ENCODE measurements at regions not wholly inside any gene's neighbourhood (a gene's known extent, or its start where the extent isn't known, plus 50 kb on each side); places are given as distances from the start of the nearest gene placed in this dataset.

DNA sequence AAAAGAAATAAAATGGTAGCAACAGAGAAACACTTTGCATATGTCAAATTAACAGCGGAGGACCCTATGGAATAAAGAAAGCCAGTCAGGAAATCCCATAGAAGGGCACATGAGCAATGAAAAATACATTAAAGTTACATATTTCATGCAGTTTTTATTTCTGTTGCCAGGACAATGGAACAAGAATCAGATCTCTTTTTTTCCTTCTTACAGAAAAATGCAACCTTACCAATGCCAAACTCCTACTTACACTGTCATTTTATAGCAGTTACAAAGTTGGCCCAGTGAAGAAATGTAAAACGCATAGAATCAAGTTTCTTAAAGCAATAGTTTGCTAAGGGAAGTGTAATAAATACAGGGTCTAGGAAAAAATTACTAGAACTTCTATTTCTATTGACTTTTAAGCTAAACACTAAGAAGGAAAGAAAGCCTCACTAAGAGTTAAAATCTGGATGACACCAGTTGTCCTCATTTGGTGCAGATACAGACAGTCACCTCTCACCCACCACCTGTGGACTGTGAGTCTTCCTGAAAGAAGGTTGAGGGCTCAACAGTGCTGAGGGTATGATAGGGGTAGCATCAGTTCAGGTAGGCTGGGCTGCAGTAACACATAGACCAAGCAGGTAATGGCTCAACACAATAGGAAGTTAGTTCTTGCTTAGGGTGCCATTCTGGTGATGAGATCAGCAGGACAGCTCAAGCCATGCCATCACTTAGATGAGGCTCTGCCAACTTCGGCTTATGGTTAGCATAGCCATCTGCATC, 224.6 kb downstream of the ANAPC10 start:
- no peak for DNase-seq
- no peaks in the 10 kb centered on the region for H3K4me1 ChIP-seq
- TF ChIP-seq POLR2AphosphoS5 (IDR thresholded peaks at IDR 0.05) = no peak
- TF ChIP-seq, protein P1, sequence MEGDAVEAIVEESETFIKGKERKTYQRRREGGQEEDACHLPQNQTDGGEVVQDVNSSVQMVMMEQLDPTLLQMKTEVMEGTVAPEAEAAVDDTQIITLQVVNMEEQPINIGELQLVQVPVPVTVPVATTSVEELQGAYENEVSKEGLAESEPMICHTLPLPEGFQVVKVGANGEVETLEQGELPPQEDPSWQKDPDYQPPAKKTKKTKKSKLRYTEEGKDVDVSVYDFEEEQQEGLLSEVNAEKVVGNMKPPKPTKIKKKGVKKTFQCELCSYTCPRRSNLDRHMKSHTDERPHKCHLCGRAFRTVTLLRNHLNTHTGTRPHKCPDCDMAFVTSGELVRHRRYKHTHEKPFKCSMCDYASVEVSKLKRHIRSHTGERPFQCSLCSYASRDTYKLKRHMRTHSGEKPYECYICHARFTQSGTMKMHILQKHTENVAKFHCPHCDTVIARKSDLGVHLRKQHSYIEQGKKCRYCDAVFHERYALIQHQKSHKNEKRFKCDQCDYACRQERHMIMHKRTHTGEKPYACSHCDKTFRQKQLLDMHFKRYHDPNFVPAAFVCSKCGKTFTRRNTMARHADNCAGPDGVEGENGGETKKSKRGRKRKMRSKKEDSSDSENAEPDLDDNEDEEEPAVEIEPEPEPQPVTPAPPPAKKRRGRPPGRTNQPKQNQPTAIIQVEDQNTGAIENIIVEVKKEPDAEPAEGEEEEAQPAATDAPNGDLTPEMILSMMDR (IDR thresholded peaks at IDR 0.05 in 8 of 11, conservative IDR thresholded peaks at IDR 0.05 in 3 of 11) = no peak
- TF ChIP-seq POLR2A (IDR thresholded peaks at IDR 0.05) = no peak
- H3K4me3 ChIP-seq = no peak overlapping the region
- 84 to 93% (median 87%) methylated on average over 3 of the region's 3 CpGs for WGBS, 5 donors
- no peaks in the 10 kb centered on the region for H3K9me3 ChIP-seq
- no peak overlapping the region for H3K27ac ChIP-seq
- no peaks in the 10 kb centered on the region for H3K27me3 ChIP-seq (replicated peaks in 1 of 7)
- no peaks in the 10 kb centered on the region for H3K36me3 ChIP-seq
- intact Hi-C loops (cut with DNase I; ENCODE audit: low total_unique reads) = no loop called here

DNA sequence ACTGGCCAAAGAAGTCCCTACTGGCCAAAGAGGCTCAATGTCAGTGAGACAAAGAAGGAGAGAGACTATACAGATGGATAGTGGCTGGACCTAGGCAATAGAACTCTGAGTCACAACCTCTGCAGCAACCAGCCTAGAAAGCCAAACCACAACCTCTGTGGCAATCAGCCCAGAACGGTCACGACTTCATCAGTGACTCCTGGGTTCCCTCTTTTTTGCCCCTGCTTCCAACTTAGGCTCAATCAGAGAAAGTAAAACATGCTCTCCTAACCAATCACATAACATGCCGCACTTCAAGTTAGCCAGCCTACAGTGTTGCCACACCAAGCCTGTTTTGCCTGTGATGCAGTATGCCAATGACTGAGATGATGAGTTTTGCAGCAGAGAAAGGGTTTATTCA, 203.4 kb downstream of the ANAPC10 start:
- DNase-seq = no peak
- no peaks in the 10 kb centered on the region for H3K36me3 ChIP-seq
- intact Hi-C loops (cut with DNase I; ENCODE audit: low total_unique reads) = no loop called here

DNA sequence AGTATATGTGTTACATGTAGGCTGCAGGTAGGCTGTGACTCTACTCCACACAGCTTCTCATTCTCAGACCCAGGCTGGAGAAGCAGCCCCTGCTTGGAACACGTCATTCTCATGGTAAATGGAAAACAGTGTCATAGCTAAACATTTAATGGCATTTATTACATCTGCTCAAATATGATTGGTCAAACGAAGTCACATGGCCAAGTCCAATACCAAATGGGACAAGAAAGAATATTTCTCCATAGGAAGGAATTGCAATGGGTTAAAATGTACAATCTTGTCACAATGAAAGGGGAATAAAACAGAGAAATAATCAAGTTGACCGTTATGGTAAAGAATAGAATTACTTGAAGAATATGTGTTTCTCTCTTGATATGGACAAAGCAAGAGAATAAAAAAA, 198.6 kb downstream of the ANAPC10 start:
- intact Hi-C loops (cut with DNase I; ENCODE audit: low total_unique reads) = no loop called here
- Histone ChIP-seq H3K27me3 (replicated peaks in 1 of 7) (no peaks in the 10 kb centered on the region), H3K4me3 (no peak overlapping the region), H3K36me3 (no peaks in the 10 kb centered on the region), H3K4me1 (no peaks in the 10 kb centered on the region), H3K27ac (no peak overlapping the region), H3K9me3 (no peaks in the 10 kb centered on the region)
- TF ChIP-seq POLR2A (IDR thresholded peaks at IDR 0.05) = no peak
- no peak for TF ChIP-seq POLR2AphosphoS5 (IDR thresholded peaks at IDR 0.05)
- TF ChIP-seq, protein P1 (IDR thresholded peaks at IDR 0.05 in 8 of 11, conservative IDR thresholded peaks at IDR 0.05 in 3 of 11) = no peak
- no peak for DNase-seq
- 71 to 87% (median 76%) methylated on average over 3 of the region's 3 CpGs for WGBS, 5 donors

More for the DNA sequence above, 203.4 kb downstream of the ANAPC10 start:
- no peak overlapping the region for H3K27ac ChIP-seq
- 55 to 84% (median 61%) methylated on average over 3 of the region's 3 CpGs for WGBS, 5 donors
- H3K9me3 ChIP-seq = no peaks in the 10 kb centered on the region
- H3K4me1 ChIP-seq = no peaks in the 10 kb centered on the region
- no peak for TF ChIP-seq POLR2A (IDR thresholded peaks at IDR 0.05)
- TF ChIP-seq, protein P1 (IDR thresholded peaks at IDR 0.05 in 8 of 11, conservative IDR thresholded peaks at IDR 0.05 in 3 of 11) = no peak
- TF ChIP-seq POLR2AphosphoS5 (IDR thresholded peaks at IDR 0.05) = no peak
- no peak overlapping the region for H3K4me3 ChIP-seq
- no peaks in the 10 kb centered on the region for H3K27me3 ChIP-seq (replicated peaks in 1 of 7)

DNA sequence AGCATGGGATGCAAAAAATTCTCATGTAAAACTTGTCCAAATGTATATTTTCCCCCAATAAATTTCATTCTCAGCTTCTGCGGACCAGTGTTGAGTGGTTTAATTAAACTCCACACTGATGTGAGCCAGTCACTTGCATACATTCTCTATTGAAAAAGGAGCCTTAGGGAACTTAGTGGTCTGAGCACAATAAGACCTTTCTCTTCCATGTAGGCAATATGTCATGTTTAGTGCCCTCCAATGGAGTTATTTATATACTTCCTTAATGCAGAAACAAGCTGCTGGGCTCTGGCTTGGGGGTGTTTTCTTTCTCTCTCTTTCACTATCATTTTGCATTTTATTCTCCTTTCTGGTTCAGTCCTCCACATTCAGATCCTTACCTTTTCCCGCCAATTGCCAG, 196.9 kb downstream of the ANAPC10 start:
- DNase-seq = no peak
- Histone ChIP-seq H3K36me3 (no peaks in the 10 kb centered on the region), H3K9me3 (no peaks in the 10 kb centered on the region), H3K27me3 (replicated peaks in 1 of 7) (no peaks in the 10 kb centered on the region), H3K4me1 (no peaks in the 10 kb centered on the region), H3K27ac (no peak overlapping the region), H3K4me3 (no peak overlapping the region)
- 92 to 97% (median 95%) methylated on average over 2 of the region's 2 CpGs for WGBS, 5 donors
- TF ChIP-seq POLR2AphosphoS5 (IDR thresholded peaks at IDR 0.05) (no peak), POLR2A (IDR thresholded peaks at IDR 0.05) (no peak)
- TF ChIP-seq, protein P1 (IDR thresholded peaks at IDR 0.05 in 8 of 11, conservative IDR thresholded peaks at IDR 0.05 in 3 of 11) = no peak
- intact Hi-C loops (cut with DNase I; ENCODE audit: low total_unique reads) = no loop called here

Measured in spleen (tissue), 11 donors.